Peyer's patch (tissue), 4 donors: ENCODE measurements at regions not wholly inside any gene's neighbourhood (a gene's known extent, or its start where the extent isn't known, plus 50 kb on each side); places are given as distances from the start of the nearest gene placed in this dataset.

Experiments used
- DNase-seq, 3 donors: peaks; one replicate each; pipeline ENCODE4 v3.0.0-alpha.2; 2017 to 2019
- H3K27ac ChIP-seq, 4 donors: fragments of 200-600 bp; sonication (generic); one replicate each; pipeline ENCODE4 v1.5.1; 2016 to 2019
- H3K27me3 ChIP-seq, 2 donors: fragments of 200-600 bp; sonication (generic); one replicate each; pipeline ENCODE4 v1.5.1; 2019
- H3K36me3 ChIP-seq, 3 donors: fragments of 200-600 bp; sonication (generic); one replicate each; pipeline ENCODE4 v1.5.1; 2016 to 2019
- H3K4me1 ChIP-seq, 4 donors: fragments of 200-600 bp; sonication (generic); one replicate each; pipeline ENCODE4 v1.5.1; 2016 to 2019
- H3K4me3 ChIP-seq, 4 donors: fragments of 200-600 bp; sonication (generic); 1 replicate in 3 of 4; 2 replicates in 1 of 4; pipeline ENCODE4 v1.5.1; 2016 to 2019; ENCODE audit warnings: mild to moderate bottlenecking in 1 of 4
- H3K9me3 ChIP-seq, 4 donors: fragments of 200-600 bp; sonication (generic); one replicate each; pipeline ENCODE4 v1.5.1; 2016 to 2019; ENCODE audit warnings: mild to moderate bottlenecking in 1 of 4
- POLR2A ChIP-seq, 2 donors: fragments of 450-650 bp; IDR thresholded peaks; one replicate each; pipeline ENCODE4 v1.5.1; 2017; ENCODE audit warnings: antibody characterized with exemption in 2 of 2, mild to moderate bottlenecking in 2 of 2, moderate library complexity in 2 of 2
- TF ChIP-seq, protein P1 (sequence below), 6 experiments: fragments of 450-650 bp in 4 of 6; fragments of 200-600 bp in 2 of 6; sonication (generic) in 1 of 6; IDR thresholded peaks; one replicate each; pipeline ENCODE4 v1.5.1; 2017 to 2019; ENCODE audit warnings: antibody characterized with exemption in 6 of 6, mild to moderate bottlenecking in 3 of 6, moderate library complexity in 1 of 6

DNA sequence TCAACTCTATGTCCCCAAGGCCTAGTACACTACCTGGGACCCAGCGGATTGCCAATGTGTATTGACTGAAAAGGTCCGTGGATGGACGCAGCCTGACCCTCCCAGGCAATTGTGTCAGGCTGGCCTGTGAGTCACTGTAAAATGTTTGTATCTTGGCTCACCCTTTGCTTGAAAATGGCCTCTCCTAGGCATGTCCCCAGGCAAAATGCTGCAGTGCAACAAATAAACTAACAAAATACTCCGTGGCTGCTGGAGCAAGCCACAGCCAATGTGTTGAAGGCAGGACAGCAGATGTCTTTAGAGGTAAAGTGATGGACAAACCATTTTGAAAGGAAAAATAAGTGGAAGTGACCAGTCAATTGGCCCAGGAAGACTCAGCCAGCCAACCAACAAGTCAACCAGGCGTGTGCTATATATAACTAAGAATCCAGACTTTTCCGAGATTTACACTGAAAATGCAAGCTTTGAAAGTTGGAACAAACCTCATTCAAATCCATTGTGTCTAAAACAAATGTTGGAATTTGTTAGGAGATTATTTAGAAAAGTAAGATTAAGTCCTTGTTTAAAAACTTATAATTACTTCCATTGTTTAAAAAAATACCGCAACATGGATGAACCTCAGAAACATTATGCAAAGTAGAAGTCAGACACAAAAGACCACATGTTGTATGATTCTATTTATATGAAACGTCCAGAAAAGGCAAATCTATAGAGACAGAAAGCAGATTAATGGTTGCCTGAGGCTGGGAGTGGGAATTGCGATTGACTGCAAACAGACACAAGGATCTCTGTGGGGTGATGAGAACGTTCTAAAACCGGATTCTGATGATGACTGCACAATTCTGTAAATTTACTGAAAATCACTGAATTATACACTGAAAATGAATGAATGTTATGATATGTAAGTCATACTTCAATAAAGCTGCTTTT, 191.2 kb downstream of the TLE3 start:
- H3K27me3 ChIP-seq: no peaks in the 10 kb centered on the region
- H3K4me3 ChIP-seq: no peak overlapping the region
- no peak overlapping the region for H3K27ac ChIP-seq
- no peak for TF ChIP-seq POLR2A (IDR thresholded peaks at IDR 0.05)
- TF ChIP-seq, protein P1, sequence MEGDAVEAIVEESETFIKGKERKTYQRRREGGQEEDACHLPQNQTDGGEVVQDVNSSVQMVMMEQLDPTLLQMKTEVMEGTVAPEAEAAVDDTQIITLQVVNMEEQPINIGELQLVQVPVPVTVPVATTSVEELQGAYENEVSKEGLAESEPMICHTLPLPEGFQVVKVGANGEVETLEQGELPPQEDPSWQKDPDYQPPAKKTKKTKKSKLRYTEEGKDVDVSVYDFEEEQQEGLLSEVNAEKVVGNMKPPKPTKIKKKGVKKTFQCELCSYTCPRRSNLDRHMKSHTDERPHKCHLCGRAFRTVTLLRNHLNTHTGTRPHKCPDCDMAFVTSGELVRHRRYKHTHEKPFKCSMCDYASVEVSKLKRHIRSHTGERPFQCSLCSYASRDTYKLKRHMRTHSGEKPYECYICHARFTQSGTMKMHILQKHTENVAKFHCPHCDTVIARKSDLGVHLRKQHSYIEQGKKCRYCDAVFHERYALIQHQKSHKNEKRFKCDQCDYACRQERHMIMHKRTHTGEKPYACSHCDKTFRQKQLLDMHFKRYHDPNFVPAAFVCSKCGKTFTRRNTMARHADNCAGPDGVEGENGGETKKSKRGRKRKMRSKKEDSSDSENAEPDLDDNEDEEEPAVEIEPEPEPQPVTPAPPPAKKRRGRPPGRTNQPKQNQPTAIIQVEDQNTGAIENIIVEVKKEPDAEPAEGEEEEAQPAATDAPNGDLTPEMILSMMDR (IDR thresholded peaks at IDR 0.05): no peak
- no peaks in the 10 kb centered on the region for H3K4me1 ChIP-seq
- DNase-seq: no peak
- H3K36me3 ChIP-seq: no peaks in the 10 kb centered on the region
- H3K9me3 ChIP-seq: no peaks in the 10 kb centered on the region

DNA sequence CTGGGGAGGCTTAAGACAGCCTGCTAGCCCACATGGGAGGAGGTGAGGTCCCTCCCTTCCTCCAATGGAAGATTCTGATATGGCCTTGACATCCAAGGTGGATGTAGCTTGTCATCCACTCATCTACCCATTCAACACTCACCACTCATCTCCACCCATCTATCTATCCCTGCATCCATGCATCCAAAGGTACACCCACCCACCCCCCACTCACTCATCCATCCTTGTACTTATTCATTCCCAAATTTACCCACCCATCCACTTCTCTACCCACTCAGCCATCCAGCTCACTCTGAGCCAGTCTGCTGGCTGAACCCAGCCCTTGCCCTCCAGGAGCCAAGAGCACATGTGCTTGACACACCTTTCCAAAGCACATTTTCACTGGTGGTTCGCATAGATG, 189.7 kb downstream of the TLE3 start:
- Histone ChIP-seq H3K9me3 (no peaks in the 10 kb centered on the region), H3K4me1 (no peaks in the 10 kb centered on the region)
- no peak for TF ChIP-seq POLR2A (IDR thresholded peaks at IDR 0.05)
- TF ChIP-seq, protein P1 (IDR thresholded peaks at IDR 0.05): no peak

DNA sequence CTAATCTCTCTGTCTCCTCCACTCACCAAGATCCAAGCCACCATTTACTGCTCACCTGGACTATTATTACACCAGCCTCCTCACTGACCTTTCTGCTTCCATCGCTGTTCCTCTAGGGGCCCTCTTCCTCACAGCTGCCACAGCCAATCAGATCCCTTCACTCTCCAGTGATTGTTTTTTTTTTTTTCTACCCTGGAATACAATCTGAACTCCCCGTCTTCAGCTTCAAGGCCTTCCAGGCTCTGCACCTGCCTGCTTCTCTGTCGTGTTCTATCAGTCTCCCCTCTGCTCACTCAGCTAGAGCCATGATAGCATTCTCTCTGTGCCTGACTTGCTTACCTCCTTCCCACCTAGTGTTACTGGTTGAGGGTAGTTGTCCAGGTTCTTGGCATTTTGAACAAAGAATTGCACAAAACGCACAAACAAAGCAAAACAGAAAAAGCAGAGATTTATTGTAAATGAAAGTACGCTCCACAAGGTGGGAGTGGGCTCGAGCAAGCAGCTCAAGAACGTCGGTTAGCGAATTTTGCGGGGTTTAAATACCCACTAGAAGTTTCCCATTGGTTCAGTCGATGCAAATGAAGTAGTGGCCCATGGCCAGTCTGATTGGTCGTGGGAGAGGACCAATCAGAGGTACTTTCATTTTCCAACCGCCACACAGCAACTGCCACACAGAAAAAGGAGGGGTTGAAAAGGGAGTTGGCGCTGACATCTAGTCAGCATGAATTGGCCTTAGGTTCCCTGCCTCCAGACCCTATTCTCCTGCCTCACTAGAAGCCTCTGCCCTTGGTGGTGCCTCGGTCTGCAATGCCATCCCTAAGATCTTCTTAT, 188.9 kb downstream of the TLE3 start:
- no peaks in the 10 kb centered on the region for H3K9me3 ChIP-seq
- DNase-seq: no peak

More for the DNA sequence above, 189.7 kb downstream of the TLE3 start:
- no peak for DNase-seq
- Histone ChIP-seq H3K4me3 (no peak overlapping the region), H3K36me3 (no peaks in the 10 kb centered on the region), H3K27me3 (no peaks in the 10 kb centered on the region), H3K27ac (no peak overlapping the region)

DNA sequence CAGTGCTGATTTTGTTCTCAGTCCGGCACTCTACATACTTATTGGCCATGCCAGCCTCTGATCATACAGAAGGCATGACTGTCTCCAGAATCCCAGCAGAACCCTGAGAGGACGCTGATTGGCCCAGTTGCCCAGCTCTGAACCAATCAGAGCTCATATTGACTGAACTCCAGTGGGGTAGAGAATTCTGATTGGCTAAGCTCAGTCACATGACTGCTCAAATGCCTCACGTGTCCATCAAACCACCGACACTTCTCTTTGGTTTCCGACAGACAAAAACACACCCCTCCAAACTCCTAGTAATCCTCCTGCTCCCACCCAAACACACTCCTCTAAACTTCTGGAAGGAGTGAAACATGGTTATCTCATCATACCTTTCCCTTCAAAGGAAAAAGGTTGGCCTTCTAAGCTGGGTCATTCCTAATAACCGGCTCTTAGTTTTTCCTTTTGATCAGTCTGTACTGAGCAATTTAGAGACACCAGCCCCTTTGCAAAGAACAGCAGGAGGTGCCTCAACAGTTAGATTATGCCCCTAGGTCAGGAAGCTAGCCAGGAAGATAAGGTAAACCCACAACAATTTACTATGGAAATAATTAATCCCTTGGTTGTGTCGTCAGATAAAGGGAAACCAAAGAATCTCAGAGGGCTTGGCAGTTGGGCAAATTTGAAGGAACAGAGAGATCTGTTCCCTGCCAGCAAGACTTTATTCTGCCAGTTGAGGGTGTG, 187.8 kb downstream of the TLE3 start:
- no peak overlapping the region for H3K27ac ChIP-seq
- no peaks in the 10 kb centered on the region for H3K36me3 ChIP-seq
- no peaks in the 10 kb centered on the region for H3K9me3 ChIP-seq
- no peaks in the 10 kb centered on the region for H3K4me1 ChIP-seq
- no peak overlapping the region for H3K4me3 ChIP-seq
- no peak for TF ChIP-seq POLR2A (IDR thresholded peaks at IDR 0.05)
- TF ChIP-seq, protein P1 (IDR thresholded peaks at IDR 0.05): no peak
- DNase-seq: no peak
- no peaks in the 10 kb centered on the region for H3K27me3 ChIP-seq

More for the DNA sequence above, 188.9 kb downstream of the TLE3 start:
- H3K36me3 ChIP-seq: no peaks in the 10 kb centered on the region
- H3K27ac ChIP-seq: no peak overlapping the region
- TF ChIP-seq, protein P1 (IDR thresholded peaks at IDR 0.05): no peak
- no peak for TF ChIP-seq POLR2A (IDR thresholded peaks at IDR 0.05)
- H3K4me3 ChIP-seq: no peak overlapping the region
- no peaks in the 10 kb centered on the region for H3K27me3 ChIP-seq
- H3K4me1 ChIP-seq: no peaks in the 10 kb centered on the region

DNA sequence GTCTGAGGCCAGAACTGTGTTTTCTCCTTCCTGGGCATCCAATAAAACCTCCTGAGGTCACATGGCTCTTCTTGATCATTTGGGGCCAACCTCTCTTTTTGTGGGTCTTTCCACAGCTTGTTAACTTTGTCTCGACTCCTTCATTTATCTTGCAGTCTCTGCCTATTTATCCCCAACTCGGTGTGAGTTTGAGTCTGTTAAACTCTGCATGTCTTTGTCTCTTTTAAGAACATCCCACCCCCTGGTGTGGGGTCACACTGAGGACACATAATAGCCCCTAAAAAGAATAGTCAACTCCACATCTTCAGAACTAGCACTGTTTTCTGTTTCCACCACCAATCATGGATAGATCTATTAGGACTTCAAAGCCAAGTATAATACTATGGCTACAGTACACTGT, 187.2 kb downstream of the TLE3 start:
- no peak overlapping the region for H3K4me3 ChIP-seq
- TF ChIP-seq, protein P1 (IDR thresholded peaks at IDR 0.05): no peak
- TF ChIP-seq POLR2A (IDR thresholded peaks at IDR 0.05): no peak
- H3K4me1 ChIP-seq: no peaks in the 10 kb centered on the region
- H3K27ac ChIP-seq: no peak overlapping the region
- DNase-seq: no peak
- H3K9me3 ChIP-seq: no peaks in the 10 kb centered on the region
- no peaks in the 10 kb centered on the region for H3K27me3 ChIP-seq
- no peaks in the 10 kb centered on the region for H3K36me3 ChIP-seq
